ENCODE measurements at regions not wholly inside any gene's neighbourhood (a gene's known extent, or its start where the extent isn't known, plus 50 kb on each side); places are given as distances from the start of the nearest gene placed in this dataset.

- DNase-seq: no peak
Observed at GRCh38 chr16:85462714-85463611, 150.2 kb upstream of the GSE1 start.

GRCh38 chr16:85463672-85464382 lies 149.3 kb upstream of the GSE1 start:
- DNase-seq: no peak

- no peak for DNase-seq
Observed at GRCh38 chr16:85464383-85465305, 148.5 kb upstream of the GSE1 start.

- DNase-seq: no peak
Observed at GRCh38 chr16:85465328-85466303, 147.5 kb upstream of the GSE1 start.

- DNase-seq: no peak
Observed at GRCh38 chr16:85466304-85466700, 146.8 kb upstream of the GSE1 start.

GRCh38 chr16:85466989-85467388 lies 146.1 kb upstream of the GSE1 start:
- DNase-seq: no peak

GRCh38 chr16:85469929-85470590 lies 143.1 kb upstream of the GSE1 start:
- DNase-seq: no peak

GRCh38 chr16:85470873-85471272 lies 142.2 kb upstream of the GSE1 start:
- DNase-seq: no peak

GRCh38 chr16:85471469-85472431 lies 141.4 kb upstream of the GSE1 start:
- DNase-seq: no peak

GRCh38 chr16:85472514-85472913 lies 140.6 kb upstream of the GSE1 start:
- no peak for DNase-seq

- DNase-seq: no peak
Observed at GRCh38 chr16:85473323-85473722, 139.8 kb upstream of the GSE1 start.

- DNase-seq: no peak
Observed at GRCh38 chr16:85473909-85474620, 139.1 kb upstream of the GSE1 start.

GRCh38 chr16:85474621-85475217 lies 138.4 kb upstream of the GSE1 start:
- DNase-seq: no peak

GRCh38 chr16:85475233-85475632 lies 137.9 kb upstream of the GSE1 start:
- no peak for DNase-seq

- DNase-seq: no peak
Observed at GRCh38 chr16:85475691-85476300, 137.3 kb upstream of the GSE1 start.

GRCh38 chr16:85476389-85476788 lies 136.7 kb upstream of the GSE1 start:
- no peak for DNase-seq

- no peak for DNase-seq
Observed at GRCh38 chr16:85477801-85478363, 135.2 kb upstream of the GSE1 start.

All from dermis blood vessel endothelial cell (primary cell).